Heart left ventricle (tissue), 16 donors: ENCODE measurements at regions not wholly inside any gene's neighbourhood (a gene's known extent, or its start where the extent isn't known, plus 50 kb on each side); places are given as distances from the start of the nearest gene placed in this dataset.

Source experiments
- ATAC-seq, 4 donors: fragments of 200-7000 bp; cut with Tn5 transposase; one replicate each; pipeline ENCODE4 v1.9.1; 2020 to 2022; ENCODE audit warnings: moderate library complexity in 4 of 4, mild to moderate bottlenecking in 3 of 4, moderate number of reproducible peaks in 1 of 4
- DNase-seq, 5 donors: peaks; one replicate each; pipeline ENCODE4 v3.0.0-alpha.2; 2020
- H3K27ac ChIP-seq, 12 donors: fragments of 200-600 bp; sonication (generic) in 4 of 12; one replicate each; pipeline versions ENCODE4 v1.5.0 to v1.8.0; 2016 to 2022; ENCODE audit warnings: mild to moderate bottlenecking in 2 of 12
- H3K27me3 ChIP-seq, 9 donors: fragments of 200-600 bp; sonication (generic) in 2 of 9; one replicate each; pipeline versions ENCODE4 v1.5.1 to v1.8.0; 2016 to 2022; ENCODE audit warnings: mild to moderate bottlenecking in 3 of 9
- H3K36me3 ChIP-seq, 9 donors: fragments of 200-600 bp; sonication (generic) in 2 of 9; one replicate each; pipeline versions ENCODE4 v1.5.0 to v1.8.0; 2018 to 2022; ENCODE audit warnings: mild to moderate bottlenecking in 2 of 9
- H3K4me1 ChIP-seq, 12 donors: fragments of 200-600 bp; sonication (generic) in 4 of 12; one replicate each; pipeline versions ENCODE4 v1.5.0 to v1.8.0; 2016 to 2022; ENCODE audit warnings: mild to moderate bottlenecking in 3 of 12
- H3K4me3 ChIP-seq, 12 donors: fragments of 200-600 bp; sonication (generic) in 4 of 12; one replicate each; pipeline versions ENCODE4 v1.5.0 to v1.8.0; 2017 to 2022; ENCODE audit warnings: mild to moderate bottlenecking in 9 of 12, moderate library complexity in 4 of 12
- H3K9me3 ChIP-seq, 12 donors: fragments of 200-600 bp; sonication (generic) in 4 of 12; one replicate each; pipeline versions ENCODE4 v1.5.0 to v1.8.0; 2016 to 2022; ENCODE audit warnings: mild to moderate bottlenecking in 1 of 12
- CTCF ChIP-seq, 12 donors: fragments of 200-600 bp; sonication (generic) in 4 of 12; IDR thresholded peaks; one replicate each; pipeline versions ENCODE4 v1.5.0 to v1.8.0; 2018 to 2022; ENCODE audit warnings: antibody characterized with exemption in 12 of 12, mild to moderate bottlenecking in 5 of 12
- POLR2A ChIP-seq, 2 donors: fragments of 450-650 bp; IDR thresholded peaks; one replicate each; pipeline ENCODE4 v1.6.1; 2017; ENCODE audit warnings: antibody characterized with exemption in 2 of 2, mild to moderate bottlenecking in 2 of 2, moderate library complexity in 2 of 2
- WGBS, 4 donors: extraction: QIAGEN DNeasy Blood & Tissue Kit in 2 of 4; methylation state at CpG; one replicate each; pipeline versions ENCODE4 v1.1.5 to v1.1.7; 2013 to 2018; 5-methylcytosine and 5-hydroxymethylcytosine counted together
- intact Hi-C, 10 donors: fragments of 100-400 bp; cut with DNase I; formaldehyde crosslinking; loops; one replicate each; pipeline versions ENCODE4 v1.11.1 to v1.14.2; 2022
- donor health status: ischemic (EF 13 %, LVEDD 7.1; RV severe dilation, severe dysfunction).
- donor health status: healthy with polysubstance abuse.
- donor health status: DM: no; HTN: yes; CAD: no.
- donor health status: DM: no; HTN: no; CAD: no.
- donor health status: ischemic (EF 25% LVEDD 6.9; RV normal size, moderate dysfunction).
- donor health status: ischemic (EF 25% LVEDD 5.7; RV mildly dilated, moderate dysfunction).
- donor health status: healthy.
- donor health status: DM: yes; HTN: yes; CAD: no.
- donor health status: ischemic (EF 35%, LVEDD 5.7; RV mildly dilated, moderate dysfunction).
- donor health status: nonischemic (EF 11% LVEDD 7.7; RV severe dilation, severe dysfunction).
- donor health status: DM: yes; HTN: yes; CAD: no.
- donor health status: PGD.
- donor health status: ischemic (EF 29% LVEDD 5.4; RV normal size, mild dysfunction).
- donor health status: nonischemic (EF 23%, LVEDD 6.1; RV moderate dilation, normal function).

GRCh38 chr2:180343528-180344345, 336.6 kb upstream of the CWC22 start:
- Histone ChIP-seq H3K27ac (no peak overlapping the region), H3K9me3 (peaks cover 0 to 8% (median 0%) of the 10 kb centered on the region in 12 donors), H3K36me3 (no peaks in the 10 kb centered on the region), H3K27me3 (no peaks in the 10 kb centered on the region), H3K4me3 (no peak overlapping the region), H3K4me1 (no peaks in the 10 kb centered on the region)
- DNase-seq (no peak), ATAC-seq (no peak)
- TF ChIP-seq POLR2A (IDR thresholded peaks at IDR 0.05): no peak
- no peak for TF ChIP-seq CTCF (IDR thresholded peaks at IDR 0.05)
- WGBS, 4 donors: 61 to 80% (median 75%) methylated on average over 1 of the region's 1 CpG
- intact Hi-C loops: no loop called here

- 80 to 87% (median 83%) methylated on average over 3 of the region's 3 CpGs for WGBS, 4 donors
- TF ChIP-seq POLR2A (IDR thresholded peaks at IDR 0.05): no peak
- TF ChIP-seq CTCF (IDR thresholded peaks at IDR 0.05): no peak
- no peak overlapping the region for H3K27ac ChIP-seq
- H3K27me3 ChIP-seq: no peaks in the 10 kb centered on the region
- ATAC-seq (no peak), DNase-seq (no peak)
- H3K9me3 ChIP-seq: peaks cover 0 to 61% (median 21%) of the 10 kb centered on the region in 12 donors
- H3K4me3 ChIP-seq: no peak overlapping the region
- no peaks in the 10 kb centered on the region for H3K4me1 ChIP-seq
- intact Hi-C loops: no loop called here
- no peaks in the 10 kb centered on the region for H3K36me3 ChIP-seq
These were observed 330.0 kb upstream of the CWC22 start for GRCh38 chr2:180337136-180337535.

GRCh38 chr2:180336550-180336949, 329.5 kb upstream of the CWC22 start:
- no peak for ATAC-seq
- Histone ChIP-seq H3K27me3 (no peaks in the 10 kb centered on the region), H3K9me3 (peaks cover 0 to 61% (median 21%) of the 10 kb centered on the region in 12 donors), H3K36me3 (no peaks in the 10 kb centered on the region), H3K4me3 (no peak overlapping the region), H3K27ac (no peak overlapping the region), H3K4me1 (no peaks in the 10 kb centered on the region)
- WGBS, 4 donors: 80 to 91% (median 83%) methylated on average over 2 of the region's 2 CpGs
- TF ChIP-seq POLR2A (IDR thresholded peaks at IDR 0.05) (no peak), CTCF (IDR thresholded peaks at IDR 0.05) (no peak)
- intact Hi-C loops: no loop called here
- no peak for DNase-seq

GRCh38 chr2:180334514-180334913, 327.4 kb upstream of the CWC22 start:
- WGBS, 4 donors: 81 to 86% (median 84%) methylated on average over 3 of the region's 3 CpGs
- ATAC-seq: no peak
- Histone ChIP-seq H3K9me3 (peaks cover 0 to 61% (median 21%) of the 10 kb centered on the region in 12 donors), H3K4me3 (no peak overlapping the region), H3K27ac (no peak overlapping the region), H3K4me1 (no peaks in the 10 kb centered on the region), H3K27me3 (peaks cover 0 to 4% (median 0%) of the 10 kb centered on the region in 9 donors), H3K36me3 (no peaks in the 10 kb centered on the region)
- DNase-seq: no peak
- intact Hi-C loops: no loop called here
- TF ChIP-seq POLR2A (IDR thresholded peaks at IDR 0.05) (no peak), CTCF (IDR thresholded peaks at IDR 0.05) (no peak)
